PC-9 (cell line): ENCODE measurements at regions not wholly inside any gene's neighbourhood (a gene's known extent, or its start where the extent isn't known, plus 50 kb on each side); places are given as distances from the start of the nearest gene placed in this dataset.

Source experiments
- CTCF ChIP-seq: fragments of 200-600 bp; sonication (generic); conservative IDR thresholded peaks from 2 replicates; pipeline ENCODE4 v1.6.1; 2017; ENCODE audit warnings: mixed run types, antibody characterized with exemption, mild to moderate bottlenecking, moderate library complexity
- EZH2 ChIP-seq: fragments of 200-600 bp; sonication (generic); IDR thresholded peaks from 2 replicates; pipeline ENCODE4 v1.8.0; 2017; ENCODE audit warnings: antibody characterized with exemption, low read depth

GRCh38 chr3:127121885-127122284 lies 71.0 kb upstream of the PRR23E start:
- TF ChIP-seq EZH2 (no peak), CTCF (no peak)
